Progenitor cell of endocrine pancreas (in vitro differentiated cells): ENCODE measurements at regions not wholly inside any gene's neighbourhood (a gene's known extent, or its start where the extent isn't known, plus 50 kb on each side); places are given as distances from the start of the nearest gene placed in this dataset.

Experiments
- DNase-seq: peaks from one replicate; pipeline ENCODE4 v3.0.0; 2021; ENCODE audit warnings: low spot score; ENCODE audit not compliant: unreplicated experiment
- H3K27ac Mint-ChIP-seq: 2 replicates; pipeline ENCODE4 v1.8.0; 2021; ENCODE audit warnings: mild to moderate bottlenecking, moderate library complexity, mixed read lengths
- H3K27me3 Mint-ChIP-seq: 2 replicates; pipeline ENCODE4 v1.8.0; 2021; ENCODE audit warnings: mixed read lengths
- H3K36me3 Mint-ChIP-seq: 2 replicates; pipeline ENCODE4 v1.8.0; 2022; ENCODE audit warnings: mixed read lengths; ENCODE audit not compliant: insufficient read depth
- H3K4me1 Mint-ChIP-seq: 2 replicates; pipeline ENCODE4 v1.8.0; 2021; ENCODE audit warnings: low read depth, mixed read lengths
- H3K4me3 Mint-ChIP-seq: 2 replicates; pipeline ENCODE4 v1.8.0; 2021; ENCODE audit warnings: low read depth, mild to moderate bottlenecking, moderate library complexity, mixed read lengths
- H3K9me3 Mint-ChIP-seq: 2 replicates; pipeline ENCODE4 v1.8.0; 2021; ENCODE audit warnings: low read depth, mixed read lengths
- TF ChIP-seq, protein P1 (sequence below): fragments of 200-600 bp; sonication (generic); IDR thresholded peaks from one replicate; pipeline ENCODE4 v1.5.0; 2021; ENCODE audit warnings: antibody characterized with exemption, mild to moderate bottlenecking; ENCODE audit not compliant: unreplicated experiment

DNA sequence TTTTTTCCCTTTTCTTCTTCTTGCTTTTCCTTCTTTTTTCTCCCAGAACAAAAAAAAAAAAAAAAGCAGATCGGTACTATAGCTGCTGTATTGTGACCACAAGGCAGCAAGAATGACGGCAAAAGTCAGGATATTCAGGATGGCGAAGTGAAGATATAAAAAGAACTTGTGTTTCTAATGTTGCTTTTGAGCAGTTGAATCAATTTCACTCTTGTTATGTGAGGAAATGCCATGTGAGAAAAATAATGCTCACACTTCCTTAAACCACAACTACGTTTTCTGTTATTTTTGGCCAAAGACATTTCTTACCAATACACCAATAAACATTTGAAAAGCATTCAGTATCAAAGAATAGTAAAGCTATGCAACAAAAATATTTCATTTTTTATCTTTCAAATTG, 510.5 kb downstream of the HACE1 start:
- Mint-ChIP-seq H3K36me3 (no peaks in the 10 kb centered on the region), H3K9me3 (peaks cover 12% of the 10 kb centered on the region), H3K4me3 (no peak overlapping the region), H3K27ac (no peak overlapping the region), H3K4me1 (peaks cover 3% of the 10 kb centered on the region), H3K27me3 (peaks cover 3% of the 10 kb centered on the region)
- no peak for DNase-seq
- TF ChIP-seq, protein P1, sequence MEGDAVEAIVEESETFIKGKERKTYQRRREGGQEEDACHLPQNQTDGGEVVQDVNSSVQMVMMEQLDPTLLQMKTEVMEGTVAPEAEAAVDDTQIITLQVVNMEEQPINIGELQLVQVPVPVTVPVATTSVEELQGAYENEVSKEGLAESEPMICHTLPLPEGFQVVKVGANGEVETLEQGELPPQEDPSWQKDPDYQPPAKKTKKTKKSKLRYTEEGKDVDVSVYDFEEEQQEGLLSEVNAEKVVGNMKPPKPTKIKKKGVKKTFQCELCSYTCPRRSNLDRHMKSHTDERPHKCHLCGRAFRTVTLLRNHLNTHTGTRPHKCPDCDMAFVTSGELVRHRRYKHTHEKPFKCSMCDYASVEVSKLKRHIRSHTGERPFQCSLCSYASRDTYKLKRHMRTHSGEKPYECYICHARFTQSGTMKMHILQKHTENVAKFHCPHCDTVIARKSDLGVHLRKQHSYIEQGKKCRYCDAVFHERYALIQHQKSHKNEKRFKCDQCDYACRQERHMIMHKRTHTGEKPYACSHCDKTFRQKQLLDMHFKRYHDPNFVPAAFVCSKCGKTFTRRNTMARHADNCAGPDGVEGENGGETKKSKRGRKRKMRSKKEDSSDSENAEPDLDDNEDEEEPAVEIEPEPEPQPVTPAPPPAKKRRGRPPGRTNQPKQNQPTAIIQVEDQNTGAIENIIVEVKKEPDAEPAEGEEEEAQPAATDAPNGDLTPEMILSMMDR = no peak

DNA sequence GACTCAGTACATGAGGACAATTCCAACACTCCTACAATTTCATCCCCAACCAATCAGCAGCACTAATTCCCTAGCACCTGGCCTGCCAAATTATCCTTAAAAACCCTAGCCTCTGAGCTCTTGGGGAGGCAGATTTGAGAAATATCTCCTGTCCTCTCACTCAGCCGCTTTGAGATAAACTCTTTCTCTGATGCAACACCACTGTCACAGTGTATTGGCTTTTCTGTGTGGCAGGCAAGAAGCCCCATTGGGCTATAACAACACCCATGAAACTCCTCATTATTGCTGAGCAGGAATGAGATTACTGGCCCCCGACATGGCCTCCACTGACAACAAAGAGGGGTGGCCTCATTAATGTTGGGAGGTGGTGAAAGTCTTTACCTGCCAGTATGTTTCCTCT, 515.5 kb downstream of the HACE1 start:
- TF ChIP-seq, protein P1 = no peak
- Mint-ChIP-seq H3K36me3 (peaks cover 2% of the 10 kb centered on the region), H3K27ac (no peak overlapping the region), H3K4me1 (no peaks in the 10 kb centered on the region), H3K4me3 (no peak overlapping the region), H3K27me3 (no peaks in the 10 kb centered on the region), H3K9me3 (peaks cover 19% of the 10 kb centered on the region)
- no peak for DNase-seq

DNA sequence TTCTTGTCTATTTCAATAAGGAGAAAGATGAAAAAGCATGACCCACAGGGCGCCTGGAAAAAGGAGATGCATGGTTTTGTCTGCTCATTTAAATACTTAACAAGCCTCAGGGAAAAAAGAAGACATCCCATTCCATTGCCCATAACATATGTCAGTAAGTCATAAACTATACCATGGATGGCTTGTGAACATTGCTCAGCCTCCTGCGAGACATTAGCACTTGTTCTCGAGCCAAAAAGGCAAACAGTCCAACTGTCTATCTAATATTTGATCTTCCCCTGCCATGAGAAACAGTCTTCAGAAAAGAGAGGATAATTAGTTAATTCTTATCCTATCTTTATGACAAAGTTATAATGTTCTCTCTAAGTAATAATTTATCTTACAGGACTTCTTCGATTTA, 527.4 kb downstream of the HACE1 start:
- no peaks in the 10 kb centered on the region for H3K9me3 Mint-ChIP-seq
- no peaks in the 10 kb centered on the region for H3K36me3 Mint-ChIP-seq
- no peak overlapping the region for H3K4me3 Mint-ChIP-seq
- no peak for DNase-seq
- no peaks in the 10 kb centered on the region for H3K27me3 Mint-ChIP-seq
- H3K27ac Mint-ChIP-seq = no peak overlapping the region
- TF ChIP-seq, protein P1 = no peak
- peaks cover 20% of the 10 kb centered on the region for H3K4me1 Mint-ChIP-seq

DNA sequence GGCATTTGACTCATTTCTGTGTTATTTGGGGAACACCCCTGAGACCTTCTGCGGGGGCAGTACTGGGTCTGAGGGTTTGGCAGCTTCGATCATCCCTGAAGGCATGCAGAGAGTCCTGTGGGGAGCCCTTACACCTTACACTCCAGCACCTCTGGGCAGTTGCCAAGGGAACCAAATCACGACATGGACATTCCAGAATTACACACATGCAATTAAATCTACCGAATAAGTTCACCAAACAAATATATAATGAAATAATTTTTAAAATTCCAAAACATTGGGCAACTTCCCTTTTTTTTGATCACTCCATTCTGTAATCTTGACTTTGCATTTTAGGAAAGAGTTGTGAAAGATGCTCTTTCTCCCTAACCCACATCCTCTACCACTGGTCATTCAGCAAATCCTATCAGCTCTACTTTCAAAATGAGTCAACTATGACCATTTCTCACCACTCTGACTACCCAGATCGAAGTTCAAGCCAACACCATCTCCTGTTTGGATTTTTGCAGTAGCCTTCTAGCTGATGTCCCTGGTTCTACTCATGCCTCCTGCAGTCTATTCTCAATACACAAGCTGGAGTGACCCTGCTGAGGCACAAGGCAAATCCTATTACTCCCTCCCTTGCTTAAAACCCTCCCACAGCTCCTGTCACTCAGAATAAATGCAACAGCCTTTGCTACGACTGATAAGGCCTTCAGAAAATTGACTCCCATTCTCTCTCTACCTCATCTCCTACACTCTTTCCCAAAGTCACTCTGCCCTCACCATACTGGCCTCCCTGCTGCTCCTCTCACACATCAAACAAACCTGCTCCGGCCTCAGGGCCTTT, 533.3 kb downstream of the HACE1 start:
- DNase-seq = no peak
- H3K4me1 Mint-ChIP-seq = peaks cover 36% of the 10 kb centered on the region
- H3K9me3 Mint-ChIP-seq = peaks cover 3% of the 10 kb centered on the region
- H3K27me3 Mint-ChIP-seq = no peaks in the 10 kb centered on the region
- no peak overlapping the region for H3K4me3 Mint-ChIP-seq
- H3K27ac Mint-ChIP-seq = peak overlapping the region; percentile 81
- no peaks in the 10 kb centered on the region for H3K36me3 Mint-ChIP-seq
- TF ChIP-seq, protein P1 = no peak

DNA sequence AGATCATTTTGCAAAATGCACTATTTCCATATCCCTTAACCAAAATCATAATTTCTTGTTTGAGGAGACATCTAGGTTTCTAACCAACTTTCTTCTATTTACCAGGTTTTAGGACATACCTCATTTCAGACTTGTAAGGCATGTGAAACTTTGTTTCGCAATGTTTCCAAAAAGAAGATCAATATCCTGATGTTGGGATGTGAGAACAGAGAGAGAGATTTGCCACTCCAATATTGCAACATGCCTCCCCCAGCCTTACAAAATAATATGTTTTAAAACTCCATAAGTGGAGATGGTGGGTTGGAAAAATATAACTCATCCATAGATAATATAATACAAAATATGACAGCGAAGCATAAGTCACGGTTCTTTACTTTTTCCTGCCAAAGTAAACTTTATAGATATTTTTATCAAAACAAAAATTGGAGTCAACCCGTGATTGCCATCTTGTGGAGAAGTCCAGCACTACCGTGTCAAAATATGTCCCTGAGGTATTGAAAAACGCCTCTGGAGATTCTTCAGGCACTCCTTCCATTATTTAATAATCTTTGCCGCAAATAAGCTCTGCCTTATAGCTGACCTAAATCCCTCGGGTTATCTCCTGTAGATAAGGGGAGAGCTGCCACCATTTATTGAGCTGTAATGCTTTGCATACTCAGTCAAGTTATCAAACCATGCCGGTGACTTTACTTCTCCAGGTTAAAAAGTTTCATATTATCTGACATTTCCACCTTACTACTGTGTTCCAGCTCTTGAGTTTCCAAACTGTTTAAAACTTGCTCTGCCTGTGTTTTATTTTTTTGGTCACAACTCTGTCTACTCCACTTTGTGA, 534.2 kb downstream of the HACE1 start:
- Mint-ChIP-seq H3K4me3 (no peak overlapping the region), H3K27ac (peak overlapping the region; percentile 81), H3K9me3 (peaks cover 3% of the 10 kb centered on the region), H3K36me3 (no peaks in the 10 kb centered on the region), H3K27me3 (no peaks in the 10 kb centered on the region), H3K4me1 (peaks cover 41% of the 10 kb centered on the region)
- DNase-seq = no peak
- TF ChIP-seq, protein P1 = peak; percentile 78
